ENCODE measurements at regions not wholly inside any gene's neighbourhood (a gene's known extent, or its start where the extent isn't known, plus 50 kb on each side); places are given as distances from the start of the nearest gene placed in this dataset.

DNA sequence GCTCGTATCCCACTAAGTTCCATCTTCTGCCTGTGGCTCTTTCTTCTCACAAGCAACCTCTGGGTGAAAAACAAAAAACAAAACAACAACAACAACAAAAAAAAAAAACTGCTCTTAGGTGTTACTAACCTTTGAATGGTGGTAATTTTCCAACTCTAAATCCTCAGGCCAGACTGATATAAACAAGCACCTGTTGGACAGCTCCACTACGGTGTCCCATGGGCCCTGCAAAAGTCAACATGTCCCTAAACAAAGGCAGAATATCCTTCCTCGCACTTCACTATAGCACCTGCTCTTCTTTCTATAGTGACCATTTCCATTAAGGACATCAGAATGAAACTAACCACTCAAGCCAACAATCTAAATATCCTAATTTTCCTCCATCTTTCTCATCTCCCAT lies 54.6 kb upstream of the PARM1 start:
- DNase-seq, result no peak

DNA sequence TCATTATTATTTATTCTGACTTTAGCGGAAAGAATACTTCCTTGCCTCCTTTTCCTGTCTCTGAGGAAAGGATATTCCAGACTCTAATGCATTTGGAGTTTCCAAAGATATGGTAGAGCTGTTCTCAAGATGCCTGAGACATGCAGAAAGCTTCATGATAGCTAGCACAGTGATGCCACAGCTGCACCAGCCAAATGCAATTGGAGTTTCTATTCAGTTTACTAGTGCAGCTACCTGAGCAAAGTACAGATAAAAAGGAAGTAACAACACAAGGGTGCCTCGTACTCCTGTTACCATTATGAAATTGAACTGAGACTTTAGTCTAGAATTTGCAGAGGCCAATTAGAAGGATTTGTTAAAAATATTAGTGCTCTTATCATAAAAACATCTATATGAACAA lies 57.5 kb upstream of the PARM1 start:
- no peak for DNase-seq

DNA sequence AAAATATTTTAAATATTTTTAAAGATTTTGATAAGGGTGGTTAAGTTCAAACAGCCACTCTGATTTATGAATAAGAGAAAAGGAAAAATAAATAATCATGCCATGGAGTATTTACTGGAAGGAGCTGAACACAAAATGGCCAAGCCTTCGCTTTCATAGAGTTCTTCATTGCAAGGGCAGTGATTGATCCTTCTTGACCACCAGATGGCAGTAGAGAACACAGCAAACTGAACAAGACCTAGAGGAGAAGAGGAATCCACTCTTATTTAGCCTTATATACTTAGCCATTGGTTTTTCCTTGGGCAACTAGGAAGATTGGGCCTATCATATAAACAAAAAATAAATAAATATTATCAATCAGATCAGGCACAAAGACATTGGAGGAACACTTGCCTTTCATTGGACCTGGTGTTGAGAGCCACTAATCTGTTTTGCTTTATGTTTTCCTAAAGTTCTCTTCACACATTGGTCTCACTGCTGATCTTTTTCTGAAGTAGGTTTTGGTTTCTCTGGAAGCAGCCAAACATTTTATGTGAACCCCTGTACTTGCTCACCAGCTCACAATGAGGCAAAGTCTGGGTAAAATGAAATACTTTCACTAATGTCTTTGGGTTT lies 58.1 kb upstream of the PARM1 start:
- peak; percentile 59 for DNase-seq

DNA sequence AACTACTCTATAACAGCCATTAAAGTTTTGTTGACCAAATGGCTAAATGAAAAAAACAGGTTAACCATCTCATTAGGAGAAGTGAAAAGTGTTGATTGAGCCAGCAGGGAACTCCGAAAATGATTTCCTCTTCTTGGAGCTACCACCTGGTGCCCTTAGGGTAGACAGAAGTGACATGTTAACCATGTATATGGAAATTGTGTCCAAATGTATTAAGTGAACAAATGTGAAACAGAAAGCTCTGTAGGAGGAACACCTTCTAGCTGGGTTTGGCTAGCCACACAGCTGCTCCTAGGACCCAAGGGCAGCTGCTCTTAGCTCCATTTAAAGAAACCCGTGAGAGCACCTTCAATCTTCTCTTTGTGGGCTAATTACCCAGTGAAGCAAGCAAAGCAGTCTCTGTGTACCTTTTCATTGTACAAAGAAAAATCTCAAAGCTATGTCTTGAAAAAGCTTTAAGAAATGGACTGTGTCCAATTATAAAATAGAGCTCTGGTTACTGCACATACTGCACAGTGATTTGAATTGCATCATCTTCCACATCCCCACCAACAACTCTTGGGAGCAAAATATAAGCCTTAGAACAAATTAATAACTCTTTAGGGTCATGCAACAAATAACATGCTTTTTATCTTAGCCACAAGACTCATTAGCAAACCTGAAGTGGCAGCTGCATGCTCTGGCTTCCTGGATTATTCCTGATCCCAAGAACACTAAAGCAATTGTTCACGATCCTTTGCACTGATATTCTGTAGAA lies 59.2 kb upstream of the PARM1 start:
- no peak for DNase-seq

DNA sequence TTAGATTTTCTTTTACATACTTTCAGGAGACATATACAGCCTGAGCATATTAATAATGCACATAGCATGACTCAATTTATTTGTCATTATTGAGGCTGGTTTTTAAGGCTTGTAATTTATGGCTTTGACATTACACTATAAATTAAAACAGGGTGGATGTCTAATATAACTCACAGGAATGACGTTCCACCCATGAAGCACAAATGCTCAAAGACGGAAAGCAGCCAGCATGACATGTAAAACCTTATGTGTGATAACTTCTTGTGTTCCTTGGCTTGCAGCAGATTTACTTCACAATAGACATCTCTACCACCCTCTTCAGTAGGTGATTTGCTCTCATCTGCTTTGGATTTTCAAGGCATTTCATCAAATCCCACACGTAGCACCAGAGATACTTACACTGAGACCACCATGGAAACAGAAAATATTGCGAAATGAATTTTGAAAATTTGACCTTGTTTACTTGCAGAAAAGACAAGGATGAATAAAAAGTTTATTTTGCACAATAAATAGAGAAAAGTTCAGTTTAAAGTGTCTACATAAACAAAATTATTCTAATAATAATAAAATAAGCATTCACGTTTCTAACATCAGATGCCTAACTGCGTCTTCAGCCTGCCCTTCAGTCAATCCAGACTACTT lies 64.7 kb upstream of the BTC start:
- DNase-seq, result no peak

DNA sequence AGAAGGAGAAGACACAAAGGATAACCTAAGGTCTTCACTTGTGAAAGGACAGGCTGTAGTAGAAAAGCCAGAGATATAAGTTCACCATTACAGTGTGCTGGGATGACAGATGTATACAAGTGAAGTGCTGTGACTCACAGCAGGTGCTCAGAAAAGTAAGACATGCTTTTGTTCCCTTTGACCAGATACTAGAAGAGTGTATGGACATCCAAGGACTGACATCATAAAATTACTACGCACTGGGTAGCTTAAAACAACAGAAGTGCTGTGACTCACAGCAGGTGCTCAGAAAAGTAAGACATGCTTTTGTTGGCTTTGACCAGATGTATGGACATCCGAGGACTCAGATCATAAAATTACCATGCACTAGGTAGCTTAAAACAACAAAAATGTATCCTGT lies 61.6 kb upstream of the BTC start:
- DNase-seq, result peak; percentile 18

DNA sequence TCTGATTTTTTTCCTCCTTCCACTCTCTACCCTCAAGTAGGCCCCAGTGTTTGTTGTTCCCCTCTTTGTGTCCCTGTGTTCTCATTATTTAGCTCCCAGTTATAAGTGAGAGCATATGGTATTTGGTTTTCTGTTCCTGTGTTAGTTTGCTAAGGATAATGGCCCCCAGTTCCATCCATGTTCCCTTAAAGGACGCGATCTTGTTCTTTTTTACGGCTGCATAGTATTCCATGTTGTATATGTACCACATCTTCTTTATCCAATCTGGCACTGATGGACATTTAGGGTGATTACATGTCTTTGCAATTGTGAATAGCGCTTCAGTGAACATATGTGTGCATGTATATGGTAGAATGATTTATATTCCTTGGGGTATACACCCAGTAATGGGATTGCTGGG lies 54.5 kb upstream of the BTC start:
- DNase-seq, result no peak

DNA sequence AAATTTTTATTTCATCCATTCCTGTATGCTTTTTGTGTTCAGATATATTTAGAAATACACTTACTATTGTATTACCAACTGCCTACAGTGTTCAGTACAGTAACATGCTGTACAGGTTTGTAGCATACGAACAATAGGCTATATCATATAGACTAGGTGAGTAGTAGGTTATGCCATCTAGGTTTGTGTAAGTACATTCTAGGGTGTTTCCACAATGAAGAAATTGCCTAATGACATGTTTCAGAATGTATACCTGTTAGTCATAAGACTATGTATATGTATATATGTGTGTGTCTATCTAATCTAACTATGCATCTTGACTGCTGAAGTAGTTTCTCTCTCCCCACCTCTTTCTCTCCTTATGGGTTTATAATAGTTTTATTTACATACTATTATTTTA lies 51.5 kb upstream of the BTC start:
- no peak for DNase-seq
